A172 (cell line): ENCODE measurements at regions not wholly inside any gene's neighbourhood (a gene's known extent, or its start where the extent isn't known, plus 50 kb on each side); places are given as distances from the start of the nearest gene placed in this dataset.

Source experiments
- DNase-seq: peaks from one replicate; pipeline ENCODE4 v3.0.0-alpha.2; 2015; ENCODE audit warnings: low spot score

- no peak for DNase-seq
These were observed 295.5 kb downstream of the CDH11 start for GRCh38 chr16:64826374-64826773.

DNA sequence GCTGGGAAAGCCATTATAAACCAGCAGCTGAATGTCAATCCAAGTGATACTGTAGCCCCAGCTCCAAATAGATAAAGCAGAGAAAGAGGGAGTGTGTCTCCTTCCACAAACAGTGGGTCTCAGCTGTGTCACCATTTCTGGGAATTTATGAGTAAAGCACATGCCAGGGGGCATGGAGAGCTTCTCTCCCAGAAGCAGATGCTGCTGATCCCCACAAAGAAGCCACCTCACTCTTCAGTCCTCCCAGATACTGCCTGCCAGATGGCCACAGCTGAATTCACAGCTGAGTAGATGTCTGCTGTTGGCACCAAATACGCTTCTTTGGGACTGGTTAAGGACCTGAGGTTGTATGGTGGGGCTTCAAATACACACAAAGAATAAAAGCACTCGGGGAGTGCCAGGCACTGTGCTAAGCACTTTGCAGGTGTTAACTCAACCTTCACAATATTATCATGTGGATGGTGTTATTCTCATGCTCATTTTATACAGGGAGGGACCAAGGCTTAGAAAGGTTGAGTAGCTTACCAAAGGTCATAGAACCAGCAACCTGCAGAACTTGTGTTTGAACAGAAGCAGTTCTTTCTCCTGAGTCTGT lies 298.3 kb downstream of the CDH11 start:
- no peak for DNase-seq

- DNase-seq, result no peak
These were observed 311.8 kb downstream of the CDH11 start for GRCh38 chr16:64809876-64810629.

- DNase-seq, result no peak
These were observed 313.4 kb downstream of the CDH11 start for GRCh38 chr16:64808474-64808873.

GRCh38 chr16:64791756-64792155 lies 330.1 kb downstream of the CDH11 start:
- DNase-seq, result no peak

- DNase-seq, result no peak
These were observed 337.2 kb downstream of the CDH11 start for GRCh38 chr16:64784635-64785034.

DNA sequence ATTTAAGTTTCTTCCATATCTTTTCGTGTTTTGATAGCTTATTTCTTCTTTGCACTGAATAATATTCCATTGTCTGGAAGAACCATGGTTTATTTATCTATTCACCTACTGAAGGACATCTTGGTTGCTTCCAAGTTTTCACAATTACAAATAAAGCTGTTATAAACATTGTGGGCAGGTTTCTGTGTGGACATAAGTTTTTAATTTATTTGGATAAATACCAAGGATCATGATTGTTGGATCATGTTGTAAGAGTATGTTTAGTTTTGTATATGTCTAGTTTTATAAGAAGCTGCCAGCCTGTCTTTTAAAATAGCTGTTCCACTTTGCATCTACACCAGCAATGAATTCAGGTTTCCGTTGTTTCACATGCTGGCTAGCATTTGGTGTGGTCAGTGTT lies 339.4 kb downstream of the CDH11 start:
- DNase-seq, result no peak

- DNase-seq, result no peak
These were observed 341.4 kb downstream of the CDH11 start for GRCh38 chr16:64780445-64780844.

GRCh38 chr16:64778777-64779176 lies 343.1 kb downstream of the CDH11 start:
- no peak for DNase-seq

DNA sequence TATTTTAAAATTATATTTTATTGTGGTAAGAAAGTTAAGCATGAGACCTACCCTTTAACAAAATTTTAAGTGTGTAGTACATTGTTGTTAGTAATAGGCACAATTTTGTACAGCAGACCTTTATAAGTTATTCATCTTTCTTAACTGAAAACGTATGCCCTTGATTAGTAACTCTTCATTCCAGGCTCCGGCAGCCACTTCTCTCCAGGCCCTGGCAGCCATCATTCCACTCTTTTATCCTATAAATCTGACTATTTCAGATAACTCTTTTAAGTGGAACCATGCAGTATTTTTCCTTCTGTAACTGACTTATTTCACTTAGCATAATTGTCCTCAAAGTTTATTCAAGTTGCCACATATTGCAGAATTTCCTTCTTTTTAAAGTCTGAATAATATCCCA lies 348.2 kb downstream of the CDH11 start:
- DNase-seq, result no peak

DNA sequence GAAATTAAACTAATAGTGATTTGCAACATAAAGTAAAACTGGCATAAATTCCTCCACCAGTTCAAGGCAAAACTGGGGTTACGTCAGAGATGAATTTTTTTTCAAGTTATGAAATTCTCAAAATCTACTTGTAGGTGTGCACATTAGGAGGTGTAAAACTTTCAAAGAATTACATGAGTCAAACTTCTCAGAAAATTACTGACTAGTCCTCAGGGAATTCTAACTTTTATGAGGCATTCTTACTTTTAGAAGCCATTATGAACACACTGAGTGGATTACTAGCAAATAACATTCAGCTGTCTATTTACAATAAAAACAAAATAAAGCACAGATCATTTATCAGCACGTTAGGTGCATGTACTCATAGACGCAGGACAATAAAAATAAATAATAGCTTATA lies 348.7 kb downstream of the CDH11 start:
- no peak for DNase-seq

- no peak for DNase-seq
These were observed 350.6 kb downstream of the CDH11 start for GRCh38 chr16:64771273-64771672.

- DNase-seq, result no peak
These were observed 359.7 kb downstream of the CDH11 start for GRCh38 chr16:64762211-64762610.

- DNase-seq, result no peak
These were observed 367.6 kb downstream of the CDH11 start for GRCh38 chr16:64754279-64754678.

GRCh38 chr16:64751906-64752305 lies 370.0 kb downstream of the CDH11 start:
- DNase-seq, result peak; percentile 29

GRCh38 chr16:64749346-64749745 lies 372.5 kb downstream of the CDH11 start:
- no peak for DNase-seq

- DNase-seq, result no peak
These were observed 376.5 kb downstream of the CDH11 start for GRCh38 chr16:64745258-64745930.

GRCh38 chr16:64742455-64743223 lies 379.2 kb downstream of the CDH11 start:
- no peak for DNase-seq

- no peak for DNase-seq
These were observed 381.6 kb downstream of the CDH11 start for GRCh38 chr16:64740261-64740660.

GRCh38 chr16:64738321-64738960 lies 383.4 kb downstream of the CDH11 start:
- peak; percentile 40 for DNase-seq

DNA sequence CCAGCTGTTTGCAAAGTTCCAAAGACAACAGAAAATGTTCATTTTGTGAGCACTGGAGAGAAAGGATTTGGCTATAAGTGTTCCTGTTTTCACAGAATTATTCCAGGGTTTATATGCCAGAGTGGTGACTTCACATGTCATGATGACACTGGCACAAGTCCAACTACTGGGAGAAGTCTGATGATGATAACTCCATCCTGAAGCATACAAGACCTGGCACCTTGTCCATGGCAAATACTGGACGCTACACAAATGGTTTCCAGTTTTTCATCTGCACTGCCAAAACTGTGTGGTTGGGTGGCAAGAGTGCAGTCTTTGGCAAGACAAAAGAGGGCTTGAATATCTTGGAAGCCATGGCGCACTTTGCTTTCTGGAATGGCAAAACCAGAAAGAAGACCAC lies 385.0 kb downstream of the CDH11 start:
- DNase-seq, result no peak

- DNase-seq, result no peak
These were observed 390.0 kb downstream of the CDH11 start for GRCh38 chr16:64731891-64732290.
